HCT116 (cell line): ENCODE measurements at regions not wholly inside any gene's neighbourhood (a gene's known extent, or its start where the extent isn't known, plus 50 kb on each side); places are given as distances from the start of the nearest gene placed in this dataset.

Experiments
- ATAC-seq: fragments of 200-7000 bp; cut with Tn5 transposase; 2 replicates; pipeline ENCODE4 v1.9.1; 2020; ENCODE audit warnings: mild to moderate bottlenecking, moderate library complexity
- BruUV-seq: library from RNA; stranded (reverse); fragments of 400-500 nt; replicated peaks from 2 replicates; lab custom pipeline; 2021; lab: Mats Ljungman, UMichigan
- CTCF ChIA-PET: fragments of 300-600 bp; sonication (Branson Sonifier 250); formaldehyde crosslinking; loops from one replicate; lab custom pipeline; 2021; ENCODE audit warnings: antibody characterized with exemption; lab: Charles Lee
- POLR2A ChIA-PET: fragments of 300-600, 350-600 bp; sonication (Branson Sonifier 250); formaldehyde crosslinking; loops from one replicate; lab custom pipeline; 2021; ENCODE audit warnings: antibody characterized with exemption; lab: Charles Lee
- RAD21 ChIA-PET, 2 experiments: fragments of 300-600 bp; sonication (Branson Sonifier 250); formaldehyde crosslinking; loops; one replicate each; lab custom pipeline; 2023; ENCODE audit warnings: low total read pairs in 2 of 2; ENCODE audit not compliant: uncharacterized antibody in 2 of 2, unreplicated experiment in 2 of 2, low non-redundant PET in 1 of 2; lab: Charles Lee
- DNase-seq: peaks from one replicate; pipeline ENCODE4 v3.0.0-alpha.2; 2010; ENCODE audit warnings: low read depth, low spot score
- H2AFZ ChIP-seq: fragments of 200-600 bp; shearing (Covaris generic), sonication (generic); 2 replicates; pipeline ENCODE4 v1.6.1; 2017; ENCODE audit warnings: low read depth, mixed run types, mixed read lengths, antibody characterized with exemption, low read length; ENCODE audit not compliant: poor library complexity, severe bottlenecking
- H3K27ac ChIP-seq: 2 replicates; pipeline ENCODE4 v1.5.1; 2012; ENCODE audit warnings: low read depth, low read length
- H3K27me3 ChIP-seq: fragments of 200-600 bp; sonication (generic); 2 replicates; pipeline ENCODE4 v1.6.1; 2016; ENCODE audit warnings: mixed run types, low read length, mixed read lengths; ENCODE audit not compliant: insufficient read depth
- H3K36me3 ChIP-seq, 2 experiments: fragments of 200-500 bp in 1 of 2; fragments of 200-600 bp in 1 of 2; sonication (Bioruptor generic) in 1 of 2; sonication (generic) in 1 of 2; 2 replicates each; pipeline versions ENCODE4 v1.5.1 to v1.6.1; 2014 to 2016; ENCODE audit warnings: low read length in 2 of 2, inconsistent platforms in 1 of 2, mixed read lengths in 1 of 2, mixed run types in 1 of 2; ENCODE audit not compliant: insufficient read depth in 2 of 2, control insufficient read depth in 1 of 2
- H3K4me1 ChIP-seq, 2 experiments: fragments of 200-600 bp in 1 of 2; sonication (generic) in 1 of 2; 2 replicates each; pipeline versions ENCODE4 v1.5.1 to v1.6.1; 2012 to 2017; ENCODE audit warnings: low read length in 2 of 2, inconsistent platforms in 1 of 2, mild to moderate bottlenecking in 1 of 2, mixed read lengths in 1 of 2, mixed run types in 1 of 2, moderate library complexity in 1 of 2; ENCODE audit not compliant: insufficient read depth in 2 of 2, control insufficient read depth in 1 of 2
- H3K4me2 ChIP-seq: fragments of 200-600 bp; sonication (generic); 2 replicates; pipeline ENCODE4 v1.6.1; 2017; ENCODE audit warnings: mixed run types, low read length, mixed read lengths
- H3K4me3 ChIP-seq, 2 experiments: fragments of 200-600 bp in 1 of 2; sonication (generic) in 1 of 2; replicated peaks in 1 of 2; 2 replicates each; pipeline ENCODE4 v1.5.1; 2011 to 2016; ENCODE audit warnings: low read length in 2 of 2, control low read depth in 1 of 2, low read depth in 1 of 2, mild to moderate bottlenecking in 1 of 2, mixed read lengths in 1 of 2, mixed run types in 1 of 2
- H3K79me2 ChIP-seq: fragments of 200-600 bp; sonication (generic); 2 replicates; pipeline ENCODE4 v1.6.1; 2017; ENCODE audit warnings: mild to moderate bottlenecking, mixed run types, low read length, moderate library complexity, mixed read lengths; ENCODE audit not compliant: insufficient read depth
- H3K9ac ChIP-seq: fragments of 200-600 bp; sonication (generic); 2 replicates; pipeline ENCODE4 v1.6.1; 2016; ENCODE audit warnings: low read length, mixed read lengths
- H3K9me2 ChIP-seq: fragments of 200-600 bp; sonication (generic), shearing (Covaris generic); 2 replicates; pipeline ENCODE4 v1.6.1; 2017; ENCODE audit warnings: mixed run types, mild to moderate bottlenecking, moderate library complexity; ENCODE audit not compliant: insufficient read depth
- H3K9me3 ChIP-seq, 2 experiments: fragments of 200-500 bp in 1 of 2; fragments of 200-600 bp in 1 of 2; sonication (Bioruptor generic) in 1 of 2; sonication (generic) in 1 of 2; 2 replicates each; pipeline ENCODE4 v1.6.1; 2014 to 2017; ENCODE audit warnings: low read length in 2 of 2, mixed read lengths in 2 of 2, inconsistent platforms in 1 of 2, low read depth in 1 of 2, mild to moderate bottlenecking in 1 of 2, mixed run types in 1 of 2, moderate library complexity in 1 of 2; ENCODE audit not compliant: control insufficient read depth in 1 of 2, insufficient read depth in 1 of 2
- H4K20me1 ChIP-seq: fragments of 200-600 bp; sonication (generic), shearing (Covaris generic); 2 replicates; pipeline ENCODE4 v1.6.1; 2017; ENCODE audit warnings: mixed run types, mild to moderate bottlenecking, moderate library complexity; ENCODE audit not compliant: insufficient read depth
- CBX3 ChIP-seq: IDR thresholded peaks from 2 replicates; pipeline ENCODE4 v1.6.1; 2012; ENCODE audit warnings: low read depth
- EGR1 ChIP-seq: IDR thresholded peaks from 2 replicates; pipeline ENCODE4 v1.6.1; 2012; ENCODE audit warnings: low read depth
- ELF1 ChIP-seq: IDR thresholded peaks from 2 replicates; pipeline ENCODE4 v1.6.1; 2012; ENCODE audit warnings: low read depth, borderline replicate concordance
- EZH2 ChIP-seq: fragments of 200-600 bp; sonication (generic); IDR thresholded peaks from 2 replicates; pipeline ENCODE4 v1.6.1; 2017; ENCODE audit warnings: antibody characterized with exemption, mixed run types
- FOSL1 ChIP-seq: IDR thresholded peaks from 2 replicates; pipeline ENCODE4 v1.6.1; 2012; ENCODE audit warnings: low read depth
- JUND ChIP-seq: IDR thresholded peaks from 2 replicates; pipeline ENCODE4 v1.6.1; 2012
- POLR2AphosphoS5 ChIP-seq: IDR thresholded peaks from 2 replicates; pipeline ENCODE4 v1.6.1; 2011; ENCODE audit warnings: mild to moderate bottlenecking, low read depth, low read length, moderate library complexity
- RAD21 ChIP-seq: IDR thresholded peaks from 2 replicates; pipeline ENCODE4 v1.6.1; 2012; ENCODE audit warnings: low read depth, mild to moderate bottlenecking
- SP1 ChIP-seq: IDR thresholded peaks from 2 replicates; pipeline ENCODE4 v1.6.1; 2012; ENCODE audit warnings: low read depth
- SRF ChIP-seq: IDR thresholded peaks from 2 replicates; pipeline ENCODE4 v1.6.1; 2012; ENCODE audit warnings: low read depth
- TCF7L2 ChIP-seq: IDR thresholded peaks from 2 replicates; pipeline ENCODE4 v1.7.0; 2011; ENCODE audit warnings: borderline replicate concordance, inconsistent platforms; ENCODE audit not compliant: insufficient read depth, insufficient read length; ENCODE audit errors: extremely low read depth
- YY1 ChIP-seq: IDR thresholded peaks from 2 replicates; pipeline ENCODE4 v1.6.1; 2011; ENCODE audit warnings: low read length, low read depth, moderate library complexity, mild to moderate bottlenecking; ENCODE audit not compliant: insufficient replicate concordance; ENCODE audit errors: extremely low read depth
- ZFX ChIP-seq: fragments of 450-650 bp; IDR thresholded peaks from 2 replicates; pipeline ENCODE4 v1.6.1; 2017
- ZNF274 ChIP-seq: fragments of 200-500 bp; sonication (Bioruptor generic); IDR thresholded peaks from 2 replicates; pipeline ENCODE4 v1.6.1; 2014; ENCODE audit warnings: mild to moderate bottlenecking, low read depth, low read length, inconsistent platforms
- intact Hi-C: fragments of 100-400 bp; cut with micrococcal nuclease; formaldehyde crosslinking; loops from 2 replicates; pipeline ENCODE4 v1.10.0; 2022
- TF ChIP-seq, protein P1 (sequence below), 3 experiments: fragments of 200-600 bp in 1 of 3; sonication (generic) in 1 of 3; IDR thresholded peaks in 2 of 3; conservative IDR thresholded peaks in 1 of 3; 2 replicates each; pipeline ENCODE4 v1.5.1; 2012 to 2017; ENCODE audit warnings: low read depth in 2 of 3, low read length in 2 of 3, antibody characterized with exemption in 1 of 3, borderline replicate concordance in 1 of 3, control low read depth in 1 of 3, mild to moderate bottlenecking in 1 of 3, mixed read lengths in 1 of 3, mixed run types in 1 of 3, moderate library complexity in 1 of 3; ENCODE audit not compliant: insufficient read depth in 1 of 3
- TF ChIP-seq, protein P2 (sequence below): IDR thresholded peaks from 2 replicates; pipeline ENCODE4 v1.6.1; 2011; ENCODE audit warnings: mild to moderate bottlenecking, low read length, moderate library complexity; ENCODE audit not compliant: insufficient replicate concordance; ENCODE audit errors: extremely low read depth
- TF ChIP-seq, protein P3 (sequence below): IDR thresholded peaks from 2 replicates; pipeline ENCODE4 v1.6.1; 2012
- TF ChIP-seq, protein P4 (sequence below): IDR thresholded peaks from 2 replicates; pipeline ENCODE4 v1.6.1; 2012; ENCODE audit warnings: low read depth

DNA sequence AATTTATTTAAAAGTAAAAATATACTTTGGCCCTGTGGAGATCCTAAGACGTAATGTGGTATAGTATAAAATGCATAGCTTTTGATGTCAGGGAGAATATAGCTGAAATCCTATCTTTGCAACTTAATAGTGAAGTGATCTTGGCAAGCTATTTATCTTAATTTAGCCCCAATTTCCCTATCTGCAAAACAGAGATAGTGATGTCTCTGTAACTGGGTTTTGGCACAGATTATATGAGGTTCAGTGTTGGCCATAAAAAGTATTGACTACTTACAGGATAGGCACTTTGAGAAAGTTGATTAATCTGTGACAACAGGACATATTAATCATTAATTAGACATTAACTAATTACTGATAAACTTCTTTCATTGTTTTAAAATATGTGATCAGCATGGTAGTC lies 89.2 kb downstream of the ISL1 start:
- Histone ChIP-seq H3K79me2 (no peaks in the 10 kb centered on the region), H4K20me1 (no peaks in the 10 kb centered on the region), H3K36me3 (no peaks in the 10 kb centered on the region), H3K27me3 (no peaks in the 10 kb centered on the region), H3K4me3 (no peak overlapping the region), H3K9me3 (no peaks in the 10 kb centered on the region), H3K27ac (no peak overlapping the region), H3K4me2 (no peak overlapping the region), H3K9ac (no peak overlapping the region), H2AFZ (no peak overlapping the region), H3K9me2 (no peaks in the 10 kb centered on the region), H3K4me1 (no peaks in the 10 kb centered on the region)
- ChIA-PET CTCF (no interaction called here), POLR2A (no interaction called here), RAD21 (no interaction called here)
- intact Hi-C loops, result no loop called here
- ATAC-seq (no peak), DNase-seq (no peak)
- TF ChIP-seq, protein P1, sequence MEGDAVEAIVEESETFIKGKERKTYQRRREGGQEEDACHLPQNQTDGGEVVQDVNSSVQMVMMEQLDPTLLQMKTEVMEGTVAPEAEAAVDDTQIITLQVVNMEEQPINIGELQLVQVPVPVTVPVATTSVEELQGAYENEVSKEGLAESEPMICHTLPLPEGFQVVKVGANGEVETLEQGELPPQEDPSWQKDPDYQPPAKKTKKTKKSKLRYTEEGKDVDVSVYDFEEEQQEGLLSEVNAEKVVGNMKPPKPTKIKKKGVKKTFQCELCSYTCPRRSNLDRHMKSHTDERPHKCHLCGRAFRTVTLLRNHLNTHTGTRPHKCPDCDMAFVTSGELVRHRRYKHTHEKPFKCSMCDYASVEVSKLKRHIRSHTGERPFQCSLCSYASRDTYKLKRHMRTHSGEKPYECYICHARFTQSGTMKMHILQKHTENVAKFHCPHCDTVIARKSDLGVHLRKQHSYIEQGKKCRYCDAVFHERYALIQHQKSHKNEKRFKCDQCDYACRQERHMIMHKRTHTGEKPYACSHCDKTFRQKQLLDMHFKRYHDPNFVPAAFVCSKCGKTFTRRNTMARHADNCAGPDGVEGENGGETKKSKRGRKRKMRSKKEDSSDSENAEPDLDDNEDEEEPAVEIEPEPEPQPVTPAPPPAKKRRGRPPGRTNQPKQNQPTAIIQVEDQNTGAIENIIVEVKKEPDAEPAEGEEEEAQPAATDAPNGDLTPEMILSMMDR (IDR thresholded peaks at IDR 0.05 in 2 of 3, conservative IDR thresholded peaks at IDR 0.05 in 1 of 3; ENCODE audit: borderline replicate concordance in 1 of 3, insufficient read depth in 1 of 3, low read depth in 2 of 3, low read length in 2 of 3), result no peak
- TF ChIP-seq EGR1, result no peak
- TF ChIP-seq SRF, result no peak
- TF ChIP-seq FOSL1, result no peak
- TF ChIP-seq POLR2AphosphoS5, result no peak
- TF ChIP-seq, protein P2, sequence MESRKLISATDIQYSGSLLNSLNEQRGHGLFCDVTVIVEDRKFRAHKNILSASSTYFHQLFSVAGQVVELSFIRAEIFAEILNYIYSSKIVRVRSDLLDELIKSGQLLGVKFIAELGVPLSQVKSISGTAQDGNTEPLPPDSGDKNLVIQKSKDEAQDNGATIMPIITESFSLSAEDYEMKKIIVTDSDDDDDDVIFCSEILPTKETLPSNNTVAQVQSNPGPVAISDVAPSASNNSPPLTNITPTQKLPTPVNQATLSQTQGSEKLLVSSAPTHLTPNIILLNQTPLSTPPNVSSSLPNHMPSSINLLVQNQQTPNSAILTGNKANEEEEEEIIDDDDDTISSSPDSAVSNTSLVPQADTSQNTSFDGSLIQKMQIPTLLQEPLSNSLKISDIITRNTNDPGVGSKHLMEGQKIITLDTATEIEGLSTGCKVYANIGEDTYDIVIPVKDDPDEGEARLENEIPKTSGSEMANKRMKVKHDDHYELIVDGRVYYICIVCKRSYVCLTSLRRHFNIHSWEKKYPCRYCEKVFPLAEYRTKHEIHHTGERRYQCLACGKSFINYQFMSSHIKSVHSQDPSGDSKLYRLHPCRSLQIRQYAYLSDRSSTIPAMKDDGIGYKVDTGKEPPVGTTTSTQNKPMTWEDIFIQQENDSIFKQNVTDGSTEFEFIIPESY, result no peak
- TF ChIP-seq, protein P3, sequence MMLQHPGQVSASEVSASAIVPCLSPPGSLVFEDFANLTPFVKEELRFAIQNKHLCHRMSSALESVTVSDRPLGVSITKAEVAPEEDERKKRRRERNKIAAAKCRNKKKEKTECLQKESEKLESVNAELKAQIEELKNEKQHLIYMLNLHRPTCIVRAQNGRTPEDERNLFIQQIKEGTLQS, result no peak
- no peak for TF ChIP-seq SP1
- no peak for TF ChIP-seq ZNF274
- no peak for TF ChIP-seq ZFX
- TF ChIP-seq YY1, result no peak
- TF ChIP-seq EZH2, result no peak
- TF ChIP-seq TCF7L2, result no peak
- no peak for TF ChIP-seq CBX3
- TF ChIP-seq ELF1, result no peak
- no peak for TF ChIP-seq RAD21
- TF ChIP-seq, protein P4, sequence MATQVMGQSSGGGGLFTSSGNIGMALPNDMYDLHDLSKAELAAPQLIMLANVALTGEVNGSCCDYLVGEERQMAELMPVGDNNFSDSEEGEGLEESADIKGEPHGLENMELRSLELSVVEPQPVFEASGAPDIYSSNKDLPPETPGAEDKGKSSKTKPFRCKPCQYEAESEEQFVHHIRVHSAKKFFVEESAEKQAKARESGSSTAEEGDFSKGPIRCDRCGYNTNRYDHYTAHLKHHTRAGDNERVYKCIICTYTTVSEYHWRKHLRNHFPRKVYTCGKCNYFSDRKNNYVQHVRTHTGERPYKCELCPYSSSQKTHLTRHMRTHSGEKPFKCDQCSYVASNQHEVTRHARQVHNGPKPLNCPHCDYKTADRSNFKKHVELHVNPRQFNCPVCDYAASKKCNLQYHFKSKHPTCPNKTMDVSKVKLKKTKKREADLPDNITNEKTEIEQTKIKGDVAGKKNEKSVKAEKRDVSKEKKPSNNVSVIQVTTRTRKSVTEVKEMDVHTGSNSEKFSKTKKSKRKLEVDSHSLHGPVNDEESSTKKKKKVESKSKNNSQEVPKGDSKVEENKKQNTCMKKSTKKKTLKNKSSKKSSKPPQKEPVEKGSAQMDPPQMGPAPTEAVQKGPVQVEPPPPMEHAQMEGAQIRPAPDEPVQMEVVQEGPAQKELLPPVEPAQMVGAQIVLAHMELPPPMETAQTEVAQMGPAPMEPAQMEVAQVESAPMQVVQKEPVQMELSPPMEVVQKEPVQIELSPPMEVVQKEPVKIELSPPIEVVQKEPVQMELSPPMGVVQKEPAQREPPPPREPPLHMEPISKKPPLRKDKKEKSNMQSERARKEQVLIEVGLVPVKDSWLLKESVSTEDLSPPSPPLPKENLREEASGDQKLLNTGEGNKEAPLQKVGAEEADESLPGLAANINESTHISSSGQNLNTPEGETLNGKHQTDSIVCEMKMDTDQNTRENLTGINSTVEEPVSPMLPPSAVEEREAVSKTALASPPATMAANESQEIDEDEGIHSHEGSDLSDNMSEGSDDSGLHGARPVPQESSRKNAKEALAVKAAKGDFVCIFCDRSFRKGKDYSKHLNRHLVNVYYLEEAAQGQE, result no peak
- no peak for TF ChIP-seq JUND
- BruUV-seq, result no TSS peak
